NB4 (cell line): ENCODE measurements at regions not wholly inside any gene's neighbourhood (a gene's known extent, or its start where the extent isn't known, plus 50 kb on each side); places are given as distances from the start of the nearest gene placed in this dataset.

Experiments used
- DNase-seq: peaks from one replicate; pipeline ENCODE4 v3.0.0; 2010; ENCODE audit warnings: low read depth
- H3K4me3 ChIP-seq: one replicate; pipeline ENCODE4 v1.5.1; 2011; ENCODE audit warnings: mild to moderate bottlenecking, low read depth, low read length, moderate library complexity
- CTCF ChIP-seq: IDR thresholded peaks from one replicate; pipeline ENCODE4 v1.5.1; 2012; ENCODE audit warnings: low read depth, low read length
- MAX ChIP-seq: IDR thresholded peaks from 2 replicates; pipeline ENCODE4 v1.6.1; 2011; ENCODE audit warnings: low read depth, low read length
- MYC ChIP-seq: IDR thresholded peaks from 2 replicates; pipeline ENCODE4 v1.6.1; 2011; ENCODE audit warnings: low read depth, low read length
- POLR2A ChIP-seq: IDR thresholded peaks from 2 replicates; pipeline ENCODE4 v1.6.1; 2011; ENCODE audit warnings: mild to moderate bottlenecking; ENCODE audit not compliant: insufficient read length; ENCODE audit errors: extremely low read depth

GRCh38 chr9:86838519-86839497, 108.5 kb downstream of the GAS1 start:
- DNase-seq = no peak
- no peak for TF ChIP-seq CTCF
- no peak for TF ChIP-seq POLR2A
- no peak for TF ChIP-seq MAX
- no peak for TF ChIP-seq MYC
- no peak overlapping the region for H3K4me3 ChIP-seq

- TF ChIP-seq POLR2A (no peak), MYC (no peak), MAX (no peak), CTCF (no peak)
- H3K4me3 ChIP-seq = no peak overlapping the region
- no peak for DNase-seq
Observed at GRCh38 chr9:86837345-86837744, 110.0 kb downstream of the GAS1 start.

GRCh38 chr9:86836797-86837196, 110.5 kb downstream of the GAS1 start:
- DNase-seq = peak; percentile 14
- no peak overlapping the region for H3K4me3 ChIP-seq
- TF ChIP-seq MYC (no peak), POLR2A (no peak), MAX (no peak), CTCF (no peak)

- TF ChIP-seq CTCF = no peak
- TF ChIP-seq POLR2A = no peak
- no peak overlapping the region for H3K4me3 ChIP-seq
- no peak for DNase-seq
Observed at GRCh38 chr9:86836266-86836665, 111.0 kb downstream of the GAS1 start.

- DNase-seq = no peak
- no peak overlapping the region for H3K4me3 ChIP-seq
- TF ChIP-seq POLR2A (no peak), MAX (no peak), MYC (no peak), CTCF (no peak)
Observed at GRCh38 chr9:86830356-86830755, 117.0 kb downstream of the GAS1 start.
